HG02588 (cell line): ENCODE measurements at regions not wholly inside any gene's neighbourhood (a gene's known extent, or its start where the extent isn't known, plus 50 kb on each side); places are given as distances from the start of the nearest gene placed in this dataset.

ENCODE experiments used
- ATAC-seq: cut with Tn5 transposase; IDR thresholded peaks from one replicate; pipeline ENCODE4 v1.9.1; 2021; ENCODE audit warnings: mild to moderate bottlenecking, moderate library complexity; ENCODE audit not compliant: unreplicated experiment

DNA sequence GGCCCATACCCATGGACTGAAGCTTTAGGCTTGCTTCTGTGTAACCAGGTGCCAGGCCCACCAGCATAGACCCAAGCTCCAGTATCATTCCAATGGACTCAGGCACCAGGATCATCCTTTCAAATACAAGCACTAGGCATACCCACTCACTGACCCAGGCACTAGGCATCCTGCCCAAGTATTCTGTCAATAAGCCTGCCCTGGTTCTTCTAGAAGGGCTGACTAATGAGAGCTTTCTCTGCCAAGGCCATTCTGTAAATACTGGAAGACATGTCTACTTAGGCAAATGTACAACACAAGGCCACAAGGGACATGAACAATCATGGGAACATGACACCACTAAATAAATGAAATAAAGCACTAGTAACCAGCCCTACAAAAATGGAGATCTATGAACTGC, 352.2 kb downstream of the FSCB start:
- ATAC-seq, result no peak

DNA sequence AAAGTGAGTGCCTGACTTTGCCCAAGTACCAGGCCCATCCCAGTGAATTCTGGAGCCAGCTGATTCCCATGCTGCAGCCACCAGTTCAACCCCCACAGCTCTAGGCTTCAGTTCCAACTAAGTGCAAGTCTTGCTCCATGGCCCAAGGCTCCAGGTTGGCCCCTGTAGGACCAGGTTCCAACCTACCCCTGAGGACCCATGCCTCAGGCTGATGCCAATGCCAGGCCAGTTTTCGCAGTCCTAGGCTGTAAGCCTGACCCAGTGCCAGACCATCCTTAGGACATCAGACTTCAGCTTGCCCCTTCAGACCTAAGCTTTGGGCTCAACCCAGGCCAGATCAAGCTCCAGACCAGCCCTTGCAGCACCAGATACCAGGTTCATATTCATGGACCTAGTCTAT, 352.6 kb downstream of the FSCB start:
- no peak for ATAC-seq

DNA sequence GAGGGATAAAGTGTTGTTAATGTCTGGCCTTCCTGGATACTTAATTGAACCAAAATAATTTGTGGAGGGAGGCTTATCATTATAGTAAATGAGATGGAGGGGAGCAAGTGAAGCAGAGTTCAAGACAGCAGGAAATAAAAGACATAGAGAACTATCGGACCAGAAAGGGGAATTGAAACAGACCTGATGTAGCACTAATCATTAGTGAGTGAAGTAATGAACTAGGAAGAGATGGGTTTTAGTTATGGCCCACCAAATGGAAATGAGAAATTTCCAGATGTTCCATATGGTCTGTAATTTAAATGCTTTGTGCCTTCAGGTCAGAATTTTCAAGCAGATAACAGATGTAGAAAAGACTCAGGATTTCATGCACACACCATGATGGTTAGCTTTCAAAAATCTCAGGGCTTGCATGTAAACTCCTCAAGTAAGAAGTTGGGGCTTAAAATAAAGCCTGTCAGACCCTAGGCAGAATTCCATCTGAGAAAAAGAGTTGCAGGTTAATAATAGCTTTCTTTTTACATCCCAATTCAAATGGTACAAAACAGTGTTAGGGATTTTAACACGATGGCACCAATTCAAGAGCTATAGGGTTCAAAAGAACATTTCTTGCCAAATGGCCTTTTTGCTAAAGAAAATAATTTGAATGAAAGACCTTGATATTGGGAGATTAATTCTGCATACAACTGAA, 355.8 kb downstream of the FSCB start:
- ATAC-seq, result no peak

GRCh38 chr14:44149597-44149996, 357.5 kb downstream of the FSCB start:
- no peak for ATAC-seq

GRCh38 chr14:44142006-44142405, 365.1 kb downstream of the FSCB start:
- no peak for ATAC-seq

GRCh38 chr14:44135972-44136371, 371.1 kb downstream of the FSCB start:
- peak; percentile 66 for ATAC-seq

GRCh38 chr14:44131861-44132260, 375.2 kb downstream of the FSCB start:
- no peak for ATAC-seq

DNA sequence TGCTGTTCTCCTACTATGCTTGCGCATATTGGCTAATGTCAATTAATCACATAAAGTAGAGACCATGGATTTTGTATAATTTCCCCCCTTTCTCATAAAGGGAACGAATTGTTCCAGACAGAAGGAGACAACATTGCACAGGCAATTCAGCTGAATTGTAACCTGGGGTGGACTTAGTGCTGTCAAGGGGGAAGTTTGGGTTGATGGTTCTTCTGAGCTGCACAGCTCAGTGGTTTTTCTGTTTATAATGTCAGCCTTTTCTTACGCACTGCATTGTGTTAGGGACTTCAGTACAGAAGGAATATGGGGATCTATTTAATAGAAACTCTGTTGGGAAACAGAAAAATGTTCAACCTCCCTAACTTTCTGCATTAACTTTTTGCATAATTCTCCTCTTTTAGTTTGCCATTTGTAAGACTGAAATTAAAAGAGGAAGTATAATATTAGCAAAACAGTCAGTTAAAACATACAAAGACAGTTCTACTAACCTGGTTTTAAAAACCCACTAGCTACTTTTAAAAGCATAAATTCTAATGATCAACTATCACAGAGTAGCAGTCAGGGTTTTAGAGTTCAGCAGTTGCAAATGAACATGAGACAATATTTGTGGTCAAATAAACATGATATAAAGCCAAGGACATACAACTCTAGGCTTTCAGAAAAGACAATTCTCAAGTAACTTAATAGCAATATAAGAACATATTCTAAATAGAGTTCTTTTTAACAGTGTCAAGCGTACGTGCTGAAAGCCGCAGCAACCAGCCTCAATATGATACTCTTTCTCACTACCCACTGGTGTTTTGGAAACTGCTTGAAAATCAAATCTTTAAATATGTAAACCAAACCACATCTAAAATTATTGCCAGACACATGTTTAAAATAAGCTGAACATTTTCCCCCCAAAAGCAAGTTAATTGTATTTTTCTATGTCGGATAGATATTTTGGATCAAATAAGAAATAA, 393.0 kb downstream of the FSCB start:
- ATAC-seq, result no peak

DNA sequence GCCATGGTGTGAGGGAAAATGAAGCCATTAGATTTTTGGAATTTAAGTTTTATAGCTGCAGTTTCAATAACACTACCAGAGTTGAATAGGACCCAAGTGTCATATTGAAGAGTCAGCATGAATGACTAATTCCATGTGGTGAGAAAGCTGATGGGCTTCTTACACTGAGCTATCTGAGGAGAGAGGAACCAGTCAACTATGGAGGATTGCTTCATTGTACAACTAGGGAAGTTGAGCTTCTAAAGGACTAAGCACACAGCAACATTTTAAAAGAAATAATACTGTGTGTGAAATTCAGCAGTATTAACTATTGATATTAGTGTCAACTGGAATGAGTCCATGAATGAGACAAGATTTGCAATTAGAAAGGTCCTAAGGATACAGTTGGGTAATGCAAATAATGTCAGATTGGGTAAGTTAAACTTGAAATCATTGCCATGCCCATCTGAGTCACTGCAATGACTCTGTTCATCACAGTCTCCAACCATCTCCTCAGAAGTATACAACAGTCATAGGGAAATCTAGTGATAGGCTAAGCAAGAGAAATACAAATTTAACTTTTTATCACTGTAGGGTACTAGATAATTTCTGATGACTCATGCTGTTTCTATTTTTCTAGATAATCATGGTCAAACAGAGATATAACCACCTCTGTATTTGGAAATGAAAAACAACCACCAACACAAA, 394.2 kb downstream of the FSCB start:
- ATAC-seq, result no peak

- no peak for ATAC-seq
Observed at GRCh38 chr14:44109036-44109435, 398.0 kb downstream of the FSCB start.

DNA sequence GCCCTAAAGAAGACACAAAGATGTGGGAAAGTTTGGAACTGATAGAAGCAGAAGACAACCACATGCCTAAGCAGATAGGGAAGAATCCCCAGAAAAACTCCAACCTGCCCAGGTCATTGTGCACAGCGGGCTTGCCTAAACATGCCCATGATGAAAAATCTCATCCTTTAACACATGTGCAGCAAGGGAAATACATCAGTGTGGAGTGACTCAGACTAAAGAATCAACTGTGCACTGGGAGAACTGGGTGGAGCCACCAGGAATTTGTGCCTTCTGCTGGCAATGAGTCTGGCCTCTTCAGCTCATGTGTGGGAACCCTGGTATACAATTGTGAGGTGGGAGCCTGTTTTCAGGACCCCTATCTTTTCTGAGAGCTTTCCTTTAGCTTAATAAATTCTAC, 398.5 kb downstream of the FSCB start:
- ATAC-seq, result no peak

DNA sequence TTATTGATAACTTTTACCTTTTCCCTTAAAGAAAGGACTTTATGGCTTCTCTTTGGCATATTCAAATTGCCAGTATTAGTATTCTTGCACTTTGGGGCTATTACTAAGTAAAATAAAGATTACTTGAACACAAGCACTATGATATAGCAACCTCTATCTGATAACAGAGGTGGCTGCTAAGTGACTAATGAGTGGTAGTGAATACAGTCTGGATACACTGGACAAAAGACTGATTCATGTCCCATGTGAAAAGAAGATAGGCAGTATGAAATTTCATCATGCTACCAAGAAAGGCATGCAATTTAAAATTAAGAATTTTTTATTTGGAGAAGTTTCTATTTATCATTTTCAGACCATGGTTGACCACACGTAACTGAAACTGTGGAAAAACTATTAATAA, 399.9 kb downstream of the FSCB start:
- ATAC-seq, result no peak

DNA sequence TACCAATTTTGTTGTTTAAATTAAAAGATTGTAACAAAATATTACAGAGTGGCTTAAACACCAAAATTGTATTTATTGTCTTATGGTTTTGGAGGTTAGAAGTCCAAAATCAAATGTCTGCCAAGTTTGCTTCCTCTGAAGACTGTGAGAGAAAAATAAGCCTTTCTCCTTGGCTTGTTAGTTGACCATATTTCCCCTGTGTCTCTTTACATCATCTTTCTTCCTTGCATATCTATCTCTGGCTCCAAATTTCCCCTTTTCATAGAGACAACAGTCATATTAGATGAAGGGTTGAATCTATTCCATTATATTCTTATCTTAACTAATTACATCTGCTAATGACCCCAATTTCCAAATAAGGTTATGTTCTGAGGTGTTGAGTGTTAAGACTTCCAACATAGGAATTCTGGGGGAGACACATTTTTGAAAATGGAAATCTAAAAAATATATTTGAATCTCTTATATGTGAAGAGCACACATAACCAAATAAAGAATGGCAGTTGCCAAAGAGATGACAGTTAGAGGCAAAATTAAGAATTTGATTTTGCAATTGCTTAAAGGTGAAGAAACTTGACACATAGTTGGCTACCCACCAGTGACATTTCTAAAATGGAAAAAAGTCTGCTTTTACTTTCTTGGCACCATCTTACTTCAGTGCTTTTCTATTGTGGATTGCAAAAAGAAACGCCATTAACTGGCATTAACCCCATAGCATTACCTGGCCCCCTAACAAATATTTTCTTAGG, 407.2 kb downstream of the FSCB start:
- ATAC-seq, result no peak

GRCh38 chr14:44081146-44081545, 425.9 kb downstream of the FSCB start:
- ATAC-seq, result no peak

GRCh38 chr14:44070046-44070445, 437.0 kb downstream of the FSCB start:
- no peak for ATAC-seq

- no peak for ATAC-seq
Observed at GRCh38 chr14:44053422-44053821, 453.7 kb downstream of the FSCB start.

- ATAC-seq, result no peak
Observed at GRCh38 chr14:44041700-44042099, 465.4 kb downstream of the FSCB start.

- no peak for ATAC-seq
Observed at GRCh38 chr14:44040561-44040960, 466.5 kb downstream of the FSCB start.

DNA sequence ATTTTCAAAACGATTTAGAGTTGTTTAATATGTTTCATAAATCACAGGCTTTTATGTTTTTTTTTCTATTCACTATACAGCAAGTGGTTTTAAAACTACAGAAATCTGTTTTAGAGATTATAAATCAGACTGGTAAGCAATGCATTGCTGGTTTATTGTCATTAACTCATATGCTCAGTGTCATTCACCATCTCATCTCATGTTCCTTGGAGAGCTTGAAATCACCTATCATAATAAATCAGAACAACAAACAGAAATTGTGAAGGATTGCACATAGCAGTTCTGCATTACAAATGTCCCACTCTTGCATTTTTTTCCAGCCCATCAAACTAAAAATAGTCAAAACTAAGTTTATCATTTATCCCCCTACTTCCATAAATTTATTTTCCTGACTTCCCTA, 470.8 kb downstream of the FSCB start:
- no peak for ATAC-seq

GRCh38 chr14:44035707-44036106, 471.4 kb downstream of the FSCB start:
- no peak for ATAC-seq

DNA sequence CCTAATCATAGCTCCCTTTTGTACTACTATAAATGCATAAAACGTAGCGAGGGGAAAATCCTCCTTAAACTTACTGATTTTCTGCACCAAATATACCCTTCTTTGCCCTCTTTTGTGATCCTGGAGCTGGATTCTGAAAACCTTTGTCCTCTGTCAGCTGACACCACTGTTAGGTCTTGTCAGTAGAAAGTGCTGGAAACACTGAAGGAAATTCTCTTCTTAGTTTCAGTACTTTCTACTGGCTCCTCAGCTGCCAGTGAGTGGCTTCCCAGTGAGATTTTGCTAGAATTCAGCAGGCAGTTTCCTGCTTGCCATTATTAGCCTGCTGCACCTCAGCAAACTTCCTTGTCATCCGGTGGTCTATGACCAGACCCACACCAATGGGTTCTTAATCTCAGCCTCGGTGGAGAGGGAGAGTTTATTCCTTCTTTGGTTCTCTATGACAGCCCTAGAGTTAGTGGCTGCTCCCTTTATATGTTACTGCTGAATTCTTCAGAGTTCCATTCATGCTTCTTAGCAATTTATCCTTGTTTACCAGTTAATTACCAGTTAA, 476.2 kb downstream of the FSCB start:
- ATAC-seq, result no peak
